ENCODE measurements at regions not wholly inside any gene's neighbourhood (a gene's known extent, or its start where the extent isn't known, plus 50 kb on each side); places are given as distances from the start of the nearest gene placed in this dataset.
"Not testable (repeated sequence)": the region's sequence is repeated elsewhere in the genome, so short reads cannot be mapped to it uniquely, and the experiment has no call there.

DNA sequence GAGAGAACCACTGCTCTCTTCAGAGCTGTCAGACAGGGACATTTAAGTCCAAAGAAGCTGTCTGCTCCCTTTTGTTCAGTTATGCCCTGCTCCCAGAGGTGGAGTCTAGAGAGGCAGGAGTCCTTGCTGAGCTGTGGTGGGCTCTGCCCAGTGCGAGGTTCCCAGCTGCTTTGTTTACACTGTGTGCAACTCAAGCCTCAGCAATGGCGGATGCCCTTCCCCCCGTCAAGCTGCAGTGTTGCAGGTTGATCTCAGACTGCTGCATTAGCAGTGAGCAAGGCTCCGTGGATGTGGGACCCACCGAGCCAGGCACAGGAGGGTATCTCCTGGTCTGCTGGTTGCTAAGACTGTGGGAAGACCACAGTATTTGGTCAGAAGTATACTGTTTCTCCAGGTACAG is 438.9 kb downstream of the ARL4A start:
- no peak overlapping the region for H3K4me3 ChIP-seq
- no peaks in the 10 kb centered on the region for H3K27me3 ChIP-seq
- no peaks in the 10 kb centered on the region for H3K4me1 ChIP-seq
- H3K36me3 ChIP-seq = no peaks in the 10 kb centered on the region
- TF ChIP-seq, protein P1, sequence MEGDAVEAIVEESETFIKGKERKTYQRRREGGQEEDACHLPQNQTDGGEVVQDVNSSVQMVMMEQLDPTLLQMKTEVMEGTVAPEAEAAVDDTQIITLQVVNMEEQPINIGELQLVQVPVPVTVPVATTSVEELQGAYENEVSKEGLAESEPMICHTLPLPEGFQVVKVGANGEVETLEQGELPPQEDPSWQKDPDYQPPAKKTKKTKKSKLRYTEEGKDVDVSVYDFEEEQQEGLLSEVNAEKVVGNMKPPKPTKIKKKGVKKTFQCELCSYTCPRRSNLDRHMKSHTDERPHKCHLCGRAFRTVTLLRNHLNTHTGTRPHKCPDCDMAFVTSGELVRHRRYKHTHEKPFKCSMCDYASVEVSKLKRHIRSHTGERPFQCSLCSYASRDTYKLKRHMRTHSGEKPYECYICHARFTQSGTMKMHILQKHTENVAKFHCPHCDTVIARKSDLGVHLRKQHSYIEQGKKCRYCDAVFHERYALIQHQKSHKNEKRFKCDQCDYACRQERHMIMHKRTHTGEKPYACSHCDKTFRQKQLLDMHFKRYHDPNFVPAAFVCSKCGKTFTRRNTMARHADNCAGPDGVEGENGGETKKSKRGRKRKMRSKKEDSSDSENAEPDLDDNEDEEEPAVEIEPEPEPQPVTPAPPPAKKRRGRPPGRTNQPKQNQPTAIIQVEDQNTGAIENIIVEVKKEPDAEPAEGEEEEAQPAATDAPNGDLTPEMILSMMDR (IDR thresholded peaks at IDR 0.05) = no peak
- no peak for TF ChIP-seq POLR2A (IDR thresholded peaks at IDR 0.05)
- no peak for TF ChIP-seq POLR2AphosphoS5 (IDR thresholded peaks at IDR 0.05)
- no peak for TF ChIP-seq EP300 (IDR thresholded peaks at IDR 0.05)
- no peaks in the 10 kb centered on the region for H3K9me3 ChIP-seq
- H3K27ac ChIP-seq = no peak overlapping the region
- no peak for DNase-seq (ENCODE audit: low spot score in 2 of 2)
- WGBS = 76% methylated on average over 5 of the region's 5 CpGs

DNA sequence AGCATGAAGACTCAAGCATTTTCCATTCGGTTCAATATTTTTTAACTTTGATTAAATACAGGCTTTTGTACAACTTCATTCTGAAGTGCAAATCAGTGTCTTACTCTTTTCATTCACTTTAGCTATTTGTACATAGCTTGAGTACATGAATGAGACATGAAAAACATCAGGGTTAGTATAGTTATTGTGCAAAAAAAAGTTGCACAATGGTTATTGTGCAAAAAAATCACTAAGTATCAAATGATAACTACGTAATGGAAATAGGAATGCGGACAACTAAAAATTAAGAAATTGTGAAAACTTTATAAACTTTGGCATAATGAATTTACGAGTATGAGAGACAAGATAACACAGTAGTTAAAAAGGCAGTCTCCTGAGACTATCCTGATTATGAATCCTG is 442.9 kb downstream of the ARL4A start:
- H3K27ac ChIP-seq = no peak overlapping the region
- H3K9me3 ChIP-seq = no peaks in the 10 kb centered on the region
- no peak overlapping the region for H3K4me3 ChIP-seq
- no peak for DNase-seq (ENCODE audit: low spot score in 2 of 2)
- H3K27me3 ChIP-seq = no peaks in the 10 kb centered on the region
- 89% methylated on average over 4 of the region's 4 CpGs for WGBS
- no peaks in the 10 kb centered on the region for H3K4me1 ChIP-seq
- TF ChIP-seq, protein P1 (IDR thresholded peaks at IDR 0.05) = no peak
- TF ChIP-seq POLR2AphosphoS5 (IDR thresholded peaks at IDR 0.05) (no peak), EP300 (IDR thresholded peaks at IDR 0.05) (no peak), POLR2A (IDR thresholded peaks at IDR 0.05) (no peak)
- H3K36me3 ChIP-seq = no peaks in the 10 kb centered on the region

DNA sequence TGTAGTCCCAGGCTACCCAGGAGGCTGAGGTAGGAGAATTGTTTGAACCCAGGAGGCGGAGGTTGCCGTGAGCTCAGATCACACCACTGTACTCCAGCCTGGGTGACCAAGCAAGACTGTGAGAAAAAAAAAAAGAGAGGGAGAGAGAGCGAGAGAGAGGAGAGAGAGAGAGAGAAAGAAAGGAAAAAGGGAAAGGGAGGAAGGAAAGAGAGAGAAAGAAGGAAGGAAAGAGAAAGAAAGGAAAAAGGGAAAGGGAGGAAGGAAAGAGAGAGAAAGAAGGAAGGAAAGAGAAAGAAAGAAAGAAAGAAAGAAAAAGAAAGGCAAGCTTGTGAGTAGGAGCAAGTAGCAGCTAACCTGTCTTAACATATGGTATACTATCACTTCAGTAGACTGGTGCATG is 443.5 kb downstream of the ARL4A start:
- not testable (repeated sequence) for DNase-seq (ENCODE audit: low spot score in 2 of 2); H3K27ac ChIP-seq; H3K4me1 ChIP-seq; H3K4me3 ChIP-seq; H3K36me3 ChIP-seq; H3K27me3 ChIP-seq; H3K9me3 ChIP-seq
- 77% methylated on average over 3 of the region's 3 CpGs for WGBS

DNA sequence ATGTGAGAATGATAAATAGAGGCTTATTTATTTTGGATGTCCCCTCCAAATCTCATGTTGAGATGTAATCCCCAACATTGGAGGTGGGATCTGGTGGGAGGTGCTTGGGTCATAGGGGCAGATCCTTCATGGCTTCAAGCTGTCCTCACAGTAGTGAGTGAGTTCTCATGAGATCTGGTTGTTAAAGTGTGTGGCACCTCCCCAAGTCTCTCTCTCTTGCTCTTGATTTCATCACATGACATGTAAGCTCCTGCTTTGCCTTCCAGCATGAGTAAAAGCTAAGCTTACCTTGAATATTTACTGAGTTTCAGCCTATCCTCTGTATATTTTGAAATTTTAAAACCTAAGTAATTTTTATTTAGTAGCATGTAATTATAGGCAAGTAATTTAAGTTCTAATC is 444.9 kb downstream of the ARL4A start:
- Histone ChIP-seq H3K27me3 (no peaks in the 10 kb centered on the region), H3K27ac (no peak overlapping the region), H3K4me1 (no peaks in the 10 kb centered on the region), H3K36me3 (no peaks in the 10 kb centered on the region), H3K4me3 (no peak overlapping the region), H3K9me3 (no peaks in the 10 kb centered on the region)
- no peak for DNase-seq (ENCODE audit: low spot score in 2 of 2)
- TF ChIP-seq EP300 (IDR thresholded peaks at IDR 0.05) (no peak), POLR2AphosphoS5 (IDR thresholded peaks at IDR 0.05) (no peak), POLR2A (IDR thresholded peaks at IDR 0.05) (no peak)
- TF ChIP-seq, protein P1 (IDR thresholded peaks at IDR 0.05) = no peak

DNA sequence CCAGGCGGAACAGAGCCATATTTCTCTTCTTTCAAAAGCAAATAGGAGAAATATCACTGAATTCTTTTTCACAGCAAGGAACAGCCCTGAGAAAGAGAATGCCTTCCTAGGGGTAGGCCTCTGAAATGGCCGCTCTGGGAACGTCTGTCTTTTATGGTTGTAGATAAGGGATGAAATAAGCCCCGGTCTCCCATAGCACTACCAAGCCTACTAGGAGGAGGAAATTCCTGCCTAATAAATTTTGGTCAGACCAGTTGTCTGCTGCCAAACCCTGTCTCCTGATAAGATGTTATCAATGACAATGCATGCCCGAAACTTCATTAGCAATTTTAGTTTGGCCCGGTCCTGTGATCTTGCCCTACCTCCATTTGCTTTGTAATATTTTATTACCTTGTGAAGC is 448.9 kb downstream of the ARL4A start:
- H3K27me3 ChIP-seq; H3K4me3 ChIP-seq; H3K9me3 ChIP-seq; H3K4me1 ChIP-seq; DNase-seq (ENCODE audit: low spot score in 2 of 2); H3K36me3 ChIP-seq; H3K27ac ChIP-seq: not testable (repeated sequence)
- WGBS = 86% methylated on average over 6 of the region's 6 CpGs

DNA sequence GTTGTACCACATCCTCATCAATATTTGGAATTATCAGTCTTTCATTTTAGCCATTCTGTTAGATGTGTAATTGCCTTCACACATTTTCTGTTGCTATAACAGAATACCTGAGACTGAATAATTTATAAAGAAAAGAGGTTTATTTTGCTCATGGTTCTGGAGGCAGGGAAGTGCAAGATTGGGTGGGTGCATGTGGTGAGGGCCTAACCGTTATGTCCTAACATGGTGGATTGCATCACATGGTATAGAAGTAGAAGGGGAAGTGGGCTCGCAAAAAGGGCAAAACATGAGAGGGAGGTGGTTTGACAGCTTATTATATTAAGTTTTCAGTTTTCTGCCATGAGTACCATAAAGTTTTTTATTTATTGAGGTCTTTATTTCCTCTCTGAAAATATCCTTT is 452.0 kb downstream of the ARL4A start:
- no peak overlapping the region for H3K27ac ChIP-seq
- no peaks in the 10 kb centered on the region for H3K9me3 ChIP-seq
- H3K27me3 ChIP-seq = no peaks in the 10 kb centered on the region
- TF ChIP-seq POLR2A (IDR thresholded peaks at IDR 0.05) = no peak
- H3K4me3 ChIP-seq = no peak overlapping the region
- DNase-seq (ENCODE audit: low spot score in 2 of 2) = no peak
- 92% methylated on average over 2 of the region's 2 CpGs for WGBS
- no peaks in the 10 kb centered on the region for H3K36me3 ChIP-seq
- H3K4me1 ChIP-seq = no peaks in the 10 kb centered on the region

DNA sequence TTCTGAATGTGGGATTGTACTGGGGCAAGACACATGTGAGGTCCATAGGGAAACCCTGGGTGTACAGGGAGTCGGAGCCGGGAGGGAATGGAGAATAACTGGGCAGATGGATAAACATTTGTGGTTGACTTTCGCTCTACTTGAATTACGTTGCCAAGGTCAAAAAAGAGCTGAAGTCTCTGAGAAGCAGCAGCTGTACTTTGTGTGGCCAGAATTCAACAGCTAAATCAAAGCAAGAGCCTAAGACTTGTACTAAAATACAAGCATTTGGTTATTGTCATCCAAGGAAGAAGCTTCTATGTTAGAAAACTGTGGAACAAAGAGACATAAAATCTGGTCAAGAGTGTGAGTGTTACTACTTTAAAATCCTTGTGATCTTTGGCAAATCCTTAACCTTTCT is 457.2 kb downstream of the ARL4A start:
- Histone ChIP-seq H3K4me1 (no peaks in the 10 kb centered on the region), H3K9me3 (no peaks in the 10 kb centered on the region), H3K27me3 (no peaks in the 10 kb centered on the region), H3K4me3 (no peak overlapping the region), H3K36me3 (no peaks in the 10 kb centered on the region), H3K27ac (no peak overlapping the region)
- TF ChIP-seq POLR2AphosphoS5 (IDR thresholded peaks at IDR 0.05) (no peak), EP300 (IDR thresholded peaks at IDR 0.05) (no peak), POLR2A (IDR thresholded peaks at IDR 0.05) (no peak)
- TF ChIP-seq, protein P1 (IDR thresholded peaks at IDR 0.05) = no peak
- DNase-seq (ENCODE audit: low spot score in 2 of 2) = no peak
- 58% methylated on average over 4 of the region's 4 CpGs for WGBS

All from suprapubic skin (tissue), 4 donors.